C4-2B (cell line): ENCODE measurements at regions not wholly inside any gene's neighbourhood (a gene's known extent, or its start where the extent isn't known, plus 50 kb on each side); places are given as distances from the start of the nearest gene placed in this dataset.

ENCODE experiments used
- CTCF ChIP-seq: fragments of 450-650 bp; conservative IDR thresholded peaks from 2 replicates; pipeline ENCODE4 v1.5.1; 2017; ENCODE audit warnings: mild to moderate bottlenecking
- ZFX ChIP-seq: fragments of 450-650 bp; IDR thresholded peaks from 2 replicates; pipeline ENCODE4 v1.6.1; 2017

DNA sequence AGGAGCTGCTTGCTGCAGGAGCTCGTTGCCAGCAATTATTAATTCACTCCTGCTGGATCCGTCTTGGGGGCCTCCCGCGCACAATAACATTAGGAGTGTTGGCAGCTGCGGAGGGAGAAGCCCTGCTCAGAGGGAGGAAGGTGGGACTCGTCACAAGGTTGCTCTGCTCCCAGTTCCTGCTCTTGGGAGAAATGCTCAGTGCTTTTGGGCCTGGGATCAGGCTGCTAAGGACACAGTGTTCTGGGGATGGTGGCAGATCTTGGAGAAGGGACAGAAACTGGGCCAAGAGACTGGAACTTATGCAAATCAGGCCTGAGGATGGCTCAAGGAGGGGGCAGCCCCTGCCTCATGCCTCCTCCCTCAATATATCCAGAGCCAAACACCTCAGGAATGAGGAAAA lies 78.9 kb upstream of the OLFM4 start:
- TF ChIP-seq CTCF (no peak), ZFX (no peak)
